Transverse colon (tissue), 4 donors: ENCODE measurements at regions not wholly inside any gene's neighbourhood (a gene's known extent, or its start where the extent isn't known, plus 50 kb on each side); places are given as distances from the start of the nearest gene placed in this dataset.

Experiments
- DNase-seq: peaks from one replicate; pipeline ENCODE4 v3.0.0-alpha.2; 2019
- H3K27ac ChIP-seq, 4 donors: fragments of 200-600 bp; sonication (generic); 2 replicates each; pipeline ENCODE4 v1.5.1; 2016 to 2018; ENCODE audit warnings: inconsistent platforms in 4 of 4
- H3K27me3 ChIP-seq: fragments of 200-600 bp; sonication (generic); 2 replicates; pipeline ENCODE4 v1.5.1; 2017; ENCODE audit warnings: inconsistent platforms
- H3K36me3 ChIP-seq, 4 donors: fragments of 200-600 bp; sonication (generic); 2 replicates each; pipeline ENCODE4 v1.5.1; 2017 to 2019; ENCODE audit warnings: inconsistent platforms in 4 of 4
- H3K4me1 ChIP-seq, 4 donors: fragments of 200-600 bp; sonication (generic); 2 replicates each; pipeline ENCODE4 v1.5.1; 2017 to 2020; ENCODE audit warnings: inconsistent platforms in 4 of 4
- H3K4me3 ChIP-seq, 4 donors: fragments of 200-600 bp; sonication (generic); 1 replicate in 1 of 4; 2 replicates in 3 of 4; pipeline versions ENCODE4 v1.5.1 to v1.6.1; 2017 to 2019; ENCODE audit warnings: inconsistent platforms in 4 of 4
- H3K9me3 ChIP-seq, 2 donors: fragments of 200-600 bp; sonication (generic); 2 replicates each; pipeline ENCODE4 v1.5.1; 2017 to 2019; ENCODE audit warnings: inconsistent platforms in 2 of 2
- EP300 ChIP-seq: sonication (generic); formaldehyde crosslinking; IDR thresholded peaks from one replicate; pipeline ENCODE4 v1.6.1; 2017; ENCODE audit warnings: antibody characterized with exemption, low read depth
- POLR2A ChIP-seq: fragments of 450-650 bp; IDR thresholded peaks from one replicate; pipeline ENCODE4 v1.6.1; 2016; ENCODE audit warnings: antibody characterized with exemption, mild to moderate bottlenecking, moderate library complexity
- POLR2AphosphoS5 ChIP-seq, 3 donors: sonication (generic); formaldehyde crosslinking; IDR thresholded peaks; one replicate each; pipeline ENCODE4 v1.6.1; 2016; ENCODE audit warnings: antibody characterized with exemption in 3 of 3
- WGBS, 2 donors: methylation state at CpG; one replicate each; pipeline ENCODE4 v1.1.5; 2018; ENCODE audit warnings: low coverage in 1 of 2; 5-methylcytosine and 5-hydroxymethylcytosine counted together
- in situ Hi-C, 4 donors: fragments of 200-750 bp; cut with MboI; loops; one replicate each; pipeline versions ENCODE4 v1.15.0 to v1.15.1; 2017; ENCODE audit warnings: low sequenced_read_pairs in 3 of 4, low pct_ligation_motif_present in 1 of 4, low pct_unique_long_range_greater_than_20kb in 1 of 4
- intact Hi-C: fragments of 100-400 bp; cut with DNase I; formaldehyde crosslinking; loops from one replicate; pipeline ENCODE4 v1.15.1; 2023; ENCODE audit warnings: low total_unique reads
- TF ChIP-seq, protein P1 (sequence below), 5 experiments: fragments of 200-600 bp in 3 of 5; fragments of 450-650 bp in 2 of 5; sonication (generic) in 3 of 5; IDR thresholded peaks; 1 replicate in 2 of 5; 2 replicates in 3 of 5; pipeline ENCODE4 v1.5.1; 2016 to 2017; ENCODE audit warnings: antibody characterized with exemption in 5 of 5, inconsistent platforms in 3 of 5, mild to moderate bottlenecking in 2 of 5, moderate library complexity in 1 of 5

DNA sequence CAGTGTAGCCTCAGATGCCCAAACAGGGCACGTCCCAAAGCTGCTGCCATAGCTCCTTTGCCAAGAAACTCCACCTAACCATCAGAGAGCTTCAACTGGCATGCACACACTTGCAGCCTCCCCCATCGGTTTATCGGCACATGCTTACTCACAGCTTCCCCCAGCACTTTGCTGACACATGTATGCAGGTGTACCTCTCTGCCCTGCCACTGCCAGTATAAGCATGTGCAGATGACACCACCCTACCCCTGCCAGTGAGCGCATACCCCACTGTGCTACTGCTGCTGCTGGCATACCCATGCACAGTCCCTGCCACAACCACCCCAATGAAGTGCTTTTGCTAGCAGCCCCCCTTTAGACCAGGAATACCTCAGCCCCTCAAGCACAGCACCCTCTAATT lies 1231.0 kb downstream of the DSC3 start:
- TF ChIP-seq, protein P1, sequence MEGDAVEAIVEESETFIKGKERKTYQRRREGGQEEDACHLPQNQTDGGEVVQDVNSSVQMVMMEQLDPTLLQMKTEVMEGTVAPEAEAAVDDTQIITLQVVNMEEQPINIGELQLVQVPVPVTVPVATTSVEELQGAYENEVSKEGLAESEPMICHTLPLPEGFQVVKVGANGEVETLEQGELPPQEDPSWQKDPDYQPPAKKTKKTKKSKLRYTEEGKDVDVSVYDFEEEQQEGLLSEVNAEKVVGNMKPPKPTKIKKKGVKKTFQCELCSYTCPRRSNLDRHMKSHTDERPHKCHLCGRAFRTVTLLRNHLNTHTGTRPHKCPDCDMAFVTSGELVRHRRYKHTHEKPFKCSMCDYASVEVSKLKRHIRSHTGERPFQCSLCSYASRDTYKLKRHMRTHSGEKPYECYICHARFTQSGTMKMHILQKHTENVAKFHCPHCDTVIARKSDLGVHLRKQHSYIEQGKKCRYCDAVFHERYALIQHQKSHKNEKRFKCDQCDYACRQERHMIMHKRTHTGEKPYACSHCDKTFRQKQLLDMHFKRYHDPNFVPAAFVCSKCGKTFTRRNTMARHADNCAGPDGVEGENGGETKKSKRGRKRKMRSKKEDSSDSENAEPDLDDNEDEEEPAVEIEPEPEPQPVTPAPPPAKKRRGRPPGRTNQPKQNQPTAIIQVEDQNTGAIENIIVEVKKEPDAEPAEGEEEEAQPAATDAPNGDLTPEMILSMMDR (IDR thresholded peaks at IDR 0.05) = no peak
- TF ChIP-seq EP300 = no peak
- no peak for TF ChIP-seq POLR2A
- TF ChIP-seq POLR2AphosphoS5 (IDR thresholded peaks at IDR 0.05) = no peak
- intact Hi-C loops = no loop called here
- no peak for DNase-seq
- Histone ChIP-seq H3K27ac (no peak overlapping the region), H3K4me1 (no peaks in the 10 kb centered on the region), H3K9me3 (no peaks in the 10 kb centered on the region), H3K36me3 (no peaks in the 10 kb centered on the region), H3K27me3 (no peaks in the 10 kb centered on the region), H3K4me3 (no peak overlapping the region)
- in situ Hi-C loops = no loop called here
- WGBS, 2 donors = 96 to 100% methylated on average over 1 to 4 of the region's 4 CpGs

DNA sequence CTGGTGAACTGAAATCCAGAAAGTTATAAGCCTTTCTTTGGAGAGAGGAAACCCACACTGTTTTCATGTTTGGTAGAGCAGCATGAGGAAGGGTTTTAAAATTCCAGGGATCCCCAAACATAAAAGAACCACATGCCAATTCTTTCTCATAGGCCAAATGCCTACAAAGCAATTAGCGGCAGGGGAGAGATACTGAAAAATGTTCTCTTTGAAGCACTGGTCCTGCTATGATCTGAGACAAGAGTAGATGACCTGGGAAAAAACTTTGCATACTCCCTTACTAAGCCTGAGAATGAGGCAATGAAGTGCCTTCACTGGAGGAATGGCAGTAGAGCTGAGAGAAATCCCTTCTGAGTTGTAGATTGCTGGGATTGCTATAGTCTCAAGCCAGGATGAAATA lies 1261.7 kb downstream of the DSC3 start:
- Histone ChIP-seq H3K27me3 (no peaks in the 10 kb centered on the region), H3K9me3 (no peaks in the 10 kb centered on the region), H3K4me3 (no peak overlapping the region), H3K4me1 (no peaks in the 10 kb centered on the region), H3K36me3 (no peaks in the 10 kb centered on the region), H3K27ac (no peak overlapping the region)
- intact Hi-C loops = no loop called here
- TF ChIP-seq, protein P1 (IDR thresholded peaks at IDR 0.05) = no peak
- TF ChIP-seq POLR2A (no peak), EP300 (no peak), POLR2AphosphoS5 (IDR thresholded peaks at IDR 0.05) (no peak)
- WGBS, 2 donors = 91 to 100% methylated on average over 1 of the region's 1 CpG
- in situ Hi-C loops = no loop called here
- no peak for DNase-seq

DNA sequence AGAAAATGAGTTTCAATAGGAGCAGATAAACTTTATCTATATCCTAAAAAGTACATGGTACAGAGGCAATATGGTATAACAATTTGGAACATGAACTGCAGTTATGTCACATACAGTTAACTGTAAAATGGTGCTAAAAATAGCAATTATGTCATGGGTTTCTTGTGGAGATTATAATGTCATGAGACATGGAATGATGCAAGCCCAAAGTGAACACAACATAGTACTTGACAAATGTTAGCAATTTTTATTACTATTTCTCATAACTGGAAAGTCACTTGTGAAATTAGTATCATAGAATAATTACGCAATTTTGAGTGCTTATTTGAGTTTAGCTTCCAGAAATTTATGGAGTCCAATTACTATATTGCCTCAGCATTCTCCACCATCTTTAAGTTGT lies 1263.4 kb downstream of the DSC3 start:
- Histone ChIP-seq H3K4me1 (no peaks in the 10 kb centered on the region), H3K27me3 (no peaks in the 10 kb centered on the region), H3K4me3 (no peak overlapping the region), H3K9me3 (no peaks in the 10 kb centered on the region), H3K27ac (no peak overlapping the region), H3K36me3 (no peaks in the 10 kb centered on the region)
- DNase-seq = no peak
- intact Hi-C loops = no loop called here
- in situ Hi-C loops = no loop called here
- TF ChIP-seq POLR2A (no peak), EP300 (no peak), POLR2AphosphoS5 (IDR thresholded peaks at IDR 0.05) (no peak)
- TF ChIP-seq, protein P1 (IDR thresholded peaks at IDR 0.05) = no peak
- WGBS, 2 donors = 67 to 76% methylated on average over 1 of the region's 1 CpG

GRCh38 chr18:29753379-29753778 lies 1289.2 kb downstream of the DSC3 start:
- in situ Hi-C loops (loop anchor here in 1 of 4 donors (10.0 kb wide), 1 partner anchor 59 kb away; no protein-coding TSS in a partner anchor), intact Hi-C loops (loop anchor here (5.0 kb wide), 1 partner anchor 449 kb away; no protein-coding TSS in a partner anchor)
- DNase-seq = no peak
- TF ChIP-seq POLR2A = no peak
- TF ChIP-seq, protein P1 (IDR thresholded peaks at IDR 0.05) = no peak
- no peaks in the 10 kb centered on the region for H3K27me3 ChIP-seq
- no peak overlapping the region for H3K27ac ChIP-seq
- no peak overlapping the region for H3K4me3 ChIP-seq
- no peaks in the 10 kb centered on the region for H3K36me3 ChIP-seq
- no peaks in the 10 kb centered on the region for H3K9me3 ChIP-seq
- H3K4me1 ChIP-seq = no peaks in the 10 kb centered on the region
- 90 to 100% methylated on average over 4 of the region's 4 CpGs for WGBS, 2 donors
